AML-193 (cell line): ENCODE measurements at regions not wholly inside any gene's neighbourhood (a gene's known extent, or its start where the extent isn't known, plus 50 kb on each side); places are given as distances from the start of the nearest gene placed in this dataset.

Source experiments
- DNase-seq, 2 experiments: peaks; one replicate each; lab custom pipeline; 2025; lab: John Stamatoyannopoulos, UW

- DNase-seq = no peak
These were observed 773.8 kb downstream of the MECOM start for GRCh38 chr3:168889666-168890065.

- no peak for DNase-seq
These were observed 774.7 kb downstream of the MECOM start for GRCh38 chr3:168888781-168889180.

GRCh38 chr3:168885028-168885427 lies 778.5 kb downstream of the MECOM start:
- no peak for DNase-seq

GRCh38 chr3:168884353-168884903 lies 779.1 kb downstream of the MECOM start:
- no peak for DNase-seq

GRCh38 chr3:168883145-168883544 lies 780.4 kb downstream of the MECOM start:
- DNase-seq = no peak

GRCh38 chr3:168881804-168882203 lies 781.7 kb downstream of the MECOM start:
- no peak for DNase-seq

GRCh38 chr3:168878655-168879054 lies 782.9 kb upstream of the GOLIM4 start:
- no peak for DNase-seq

GRCh38 chr3:168877899-168878298 lies 782.2 kb upstream of the GOLIM4 start:
- no peak for DNase-seq

- DNase-seq = no peak
These were observed 780.8 kb upstream of the GOLIM4 start for GRCh38 chr3:168876346-168877035.

- no peak for DNase-seq
These were observed 777.1 kb upstream of the GOLIM4 start for GRCh38 chr3:168872826-168873225.

- DNase-seq = no peak
These were observed 775.2 kb upstream of the GOLIM4 start for GRCh38 chr3:168870892-168871291.

GRCh38 chr3:168865022-168865551 lies 769.4 kb upstream of the GOLIM4 start:
- DNase-seq = peak; percentile 31 to 33

GRCh38 chr3:168864107-168865021 lies 768.6 kb upstream of the GOLIM4 start:
- no peak for DNase-seq

GRCh38 chr3:168863561-168863960 lies 767.8 kb upstream of the GOLIM4 start:
- no peak for DNase-seq

GRCh38 chr3:168862466-168862865 lies 766.7 kb upstream of the GOLIM4 start:
- DNase-seq = no peak

GRCh38 chr3:168860592-168860991 lies 764.9 kb upstream of the GOLIM4 start:
- no peak for DNase-seq

GRCh38 chr3:168860028-168860427 lies 764.3 kb upstream of the GOLIM4 start:
- DNase-seq = no peak

GRCh38 chr3:168859574-168859973 lies 763.9 kb upstream of the GOLIM4 start:
- DNase-seq = no peak

- no peak for DNase-seq
These were observed 763.4 kb upstream of the GOLIM4 start for GRCh38 chr3:168859143-168859542.

- DNase-seq = peak in 1 of 2 experiments; percentile 19
These were observed 762.6 kb upstream of the GOLIM4 start for GRCh38 chr3:168858327-168858726.

GRCh38 chr3:168850109-168850508 lies 754.4 kb upstream of the GOLIM4 start:
- DNase-seq = no peak

GRCh38 chr3:168847291-168847883 lies 751.7 kb upstream of the GOLIM4 start:
- DNase-seq = peak; percentile 16 to 25
